DND-41 (cell line): ENCODE measurements at regions not wholly inside any gene's neighbourhood (a gene's known extent, or its start where the extent isn't known, plus 50 kb on each side); places are given as distances from the start of the nearest gene placed in this dataset.

ENCODE experiments used
- ATAC-seq: fragments of 200-7000 bp; cut with Tn5 transposase; 3 replicates; pipeline ENCODE4 v1.9.1; 2021; ENCODE audit warnings: low read depth; ENCODE audit not compliant: insufficient read depth
- DNase-seq: peaks from one replicate; pipeline ENCODE4 v3.0.0-alpha.2; 2020
- H2AFZ ChIP-seq: 2 replicates; pipeline ENCODE4 v1.6.0; 2012; ENCODE audit warnings: low read depth, low read length
- H3K27ac ChIP-seq: 2 replicates; pipeline ENCODE4 v1.5.1; 2012; ENCODE audit warnings: low read length, inconsistent platforms
- H3K27me3 ChIP-seq: fragments of 200-600 bp; sonication (generic); 2 replicates; pipeline ENCODE4 v1.6.0; 2012; ENCODE audit warnings: low read length, mild to moderate bottlenecking, inconsistent platforms; ENCODE audit not compliant: insufficient read depth, poor library complexity
- H3K36me3 ChIP-seq: 2 replicates; pipeline ENCODE4 v1.5.1; 2012; ENCODE audit warnings: low read length, inconsistent platforms; ENCODE audit not compliant: insufficient read depth
- H3K4me1 ChIP-seq: 2 replicates; pipeline ENCODE4 v1.5.1; 2012; ENCODE audit warnings: mild to moderate bottlenecking, low read length; ENCODE audit not compliant: insufficient read depth
- H3K4me2 ChIP-seq: 2 replicates; pipeline ENCODE4 v1.6.0; 2012; ENCODE audit warnings: mild to moderate bottlenecking, moderate library complexity, low read length, inconsistent platforms; ENCODE audit not compliant: insufficient read depth
- H3K4me3 ChIP-seq, 2 experiments: fragments of 200-600 bp in 1 of 2; shearing (Covaris generic) in 1 of 2; 2 replicates each; pipeline ENCODE4 v1.5.1; 2012 to 2016; ENCODE audit warnings: inconsistent platforms in 2 of 2, low read length in 2 of 2, mild to moderate bottlenecking in 2 of 2, low read depth in 1 of 2, moderate library complexity in 1 of 2
- H3K79me2 ChIP-seq: 2 replicates; pipeline ENCODE4 v1.6.0; 2012; ENCODE audit warnings: low read length, inconsistent platforms; ENCODE audit not compliant: insufficient read depth
- H3K9ac ChIP-seq: 2 replicates; pipeline ENCODE4 v1.6.0; 2012; ENCODE audit warnings: low read depth, mild to moderate bottlenecking, inconsistent platforms, low read length, moderate library complexity
- H3K9me3 ChIP-seq: 2 replicates; pipeline ENCODE4 v1.5.1; 2012; ENCODE audit warnings: low read length, moderate library complexity, mild to moderate bottlenecking, inconsistent platforms; ENCODE audit not compliant: insufficient read depth, severe bottlenecking
- H4K20me1 ChIP-seq: 2 replicates; pipeline ENCODE4 v1.6.0; 2012; ENCODE audit warnings: low read length; ENCODE audit not compliant: insufficient read depth
- CTCF ChIP-seq: IDR thresholded peaks from 2 replicates; pipeline ENCODE4 v1.5.1; 2012; ENCODE audit warnings: borderline replicate concordance, low read length, moderate library complexity, mild to moderate bottlenecking; ENCODE audit not compliant: poor library complexity, severe bottlenecking; ENCODE audit errors: extremely low read depth
- EZH2 ChIP-seq: IDR thresholded peaks from 3 replicates; pipeline ENCODE4 v1.6.1; 2012; ENCODE audit warnings: borderline replicate concordance, low read depth, mild to moderate bottlenecking, moderate library complexity, low read length, inconsistent platforms; ENCODE audit not compliant: severe bottlenecking

- peaks cover 15% of the 10 kb centered on the region for H3K4me1 ChIP-seq
- no peak for ATAC-seq
- DNase-seq = no peak
- no peaks in the 10 kb centered on the region for H3K9me3 ChIP-seq
- H3K9ac ChIP-seq = no peak overlapping the region
- H3K36me3 ChIP-seq = no peaks in the 10 kb centered on the region
- H3K27ac ChIP-seq = no peak overlapping the region
- no peak overlapping the region for H3K4me2 ChIP-seq
- no peaks in the 10 kb centered on the region for H4K20me1 ChIP-seq
- H3K4me3 ChIP-seq = no peak overlapping the region
- H3K27me3 ChIP-seq = no peaks in the 10 kb centered on the region
- TF ChIP-seq EZH2 (no peak), CTCF (no peak)
- H3K79me2 ChIP-seq = no peaks in the 10 kb centered on the region
- H2AFZ ChIP-seq = no peak overlapping the region
These were observed 141.9 kb upstream of the PLEKHG7 start for GRCh38 chr12:92560713-92561542.

GRCh38 chr12:92558806-92559205, 144.0 kb upstream of the PLEKHG7 start:
- TF ChIP-seq EZH2 = no peak
- Histone ChIP-seq H3K27me3 (no peaks in the 10 kb centered on the region), H3K4me1 (peaks cover 17% of the 10 kb centered on the region), H3K9ac (no peak overlapping the region), H3K9me3 (no peaks in the 10 kb centered on the region), H3K4me2 (no peak overlapping the region), H3K36me3 (no peaks in the 10 kb centered on the region), H4K20me1 (no peaks in the 10 kb centered on the region), H2AFZ (no peak overlapping the region), H3K27ac (no peak overlapping the region), H3K79me2 (no peaks in the 10 kb centered on the region), H3K4me3 (no peak overlapping the region)
- no peak for DNase-seq
- ATAC-seq = no peak

GRCh38 chr12:92558215-92558773, 144.5 kb upstream of the PLEKHG7 start:
- no peak overlapping the region for H3K4me2 ChIP-seq
- H3K36me3 ChIP-seq = no peaks in the 10 kb centered on the region
- TF ChIP-seq EZH2 (no peak), CTCF (no peak)
- H2AFZ ChIP-seq = no peak overlapping the region
- no peaks in the 10 kb centered on the region for H4K20me1 ChIP-seq
- no peak overlapping the region for H3K9ac ChIP-seq
- ATAC-seq (no peak), DNase-seq (no peak)
- no peaks in the 10 kb centered on the region for H3K9me3 ChIP-seq
- no peak overlapping the region for H3K27ac ChIP-seq
- H3K79me2 ChIP-seq = no peaks in the 10 kb centered on the region
- H3K27me3 ChIP-seq = no peaks in the 10 kb centered on the region
- peaks cover 17% of the 10 kb centered on the region for H3K4me1 ChIP-seq
- H3K4me3 ChIP-seq = no peak overlapping the region

GRCh38 chr12:92557422-92557724, 145.4 kb upstream of the PLEKHG7 start:
- TF ChIP-seq CTCF = no peak
- no peak for TF ChIP-seq EZH2
- no peaks in the 10 kb centered on the region for H3K36me3 ChIP-seq
- no peak overlapping the region for H3K9ac ChIP-seq
- DNase-seq (no peak), ATAC-seq (no peak)
- no peaks in the 10 kb centered on the region for H3K27me3 ChIP-seq
- peaks cover 17% of the 10 kb centered on the region for H3K4me1 ChIP-seq
- no peaks in the 10 kb centered on the region for H3K79me2 ChIP-seq
- H3K27ac ChIP-seq = no peak overlapping the region
- no peaks in the 10 kb centered on the region for H4K20me1 ChIP-seq
- H3K4me2 ChIP-seq = no peak overlapping the region
- H3K4me3 ChIP-seq = no peak overlapping the region
- no peaks in the 10 kb centered on the region for H3K9me3 ChIP-seq
- H2AFZ ChIP-seq = no peak overlapping the region
